ENCODE measurements at regions not wholly inside any gene's neighbourhood (a gene's known extent, or its start where the extent isn't known, plus 50 kb on each side); places are given as distances from the start of the nearest gene placed in this dataset.

GRCh38 chr21:36639769-36640168 is 59.1 kb upstream of the SIM2 start:
- H3K79me2 ChIP-seq (ENCODE audit: insufficient read depth, low read depth, low read length), result no peaks in the 10 kb centered on the region
- CTCF ChIA-PET (ENCODE audit: unreplicated experiment), result no interaction called here
- no peaks in the 10 kb centered on the region for H4K20me1 ChIP-seq (ENCODE audit: insufficient read depth, low read length)
- H3K36me3 ChIP-seq (ENCODE audit: insufficient read depth, low read length), result no peaks in the 10 kb centered on the region
- H3K4me3 ChIP-seq (ENCODE audit: low read depth, low read length, poor library complexity, severe bottlenecking), result no peak overlapping the region
- no peak overlapping the region for H3K4me2 ChIP-seq (ENCODE audit: low read length)
- intact Hi-C loops (cut with micrococcal nuclease; ENCODE audit: unreplicated experiment), result no loop called here
- DNase-seq (ENCODE audit: low spot score), result no peak
- no peak for TF ChIP-seq CTCF (conservative IDR thresholded peaks at IDR 0.05; ENCODE audit: low read length)
- no peak for TF ChIP-seq EZH2phosphoT487 (IDR thresholded peaks at IDR 0.05; ENCODE audit: borderline replicate concordance, low read depth, low read length)
- H3K9me3 ChIP-seq (ENCODE audit: low read length), result no peaks in the 10 kb centered on the region
- H2AFZ ChIP-seq (ENCODE audit: low read length), result no peak overlapping the region
- no peaks in the 10 kb centered on the region for H3K4me1 ChIP-seq (ENCODE audit: insufficient read depth, low read length, poor library complexity, severe bottlenecking)
- no peak overlapping the region for H3K27ac ChIP-seq (ENCODE audit: low read depth, low read length, poor library complexity, severe bottlenecking)
- H3K9me2 ChIP-seq (ENCODE audit: insufficient read depth, low read length), result no peaks in the 10 kb centered on the region
- no TSS peak for BruUV-seq (replicated peaks)
- POLR2A ChIA-PET, result interaction anchor here (0.6 kb wide), 1 partner anchor 9 kb away, joined by 3 read pairs; no protein-coding TSS in a partner anchor

GRCh38 chr21:36640174-36640720 is 58.7 kb upstream of the SIM2 start:
- Histone ChIP-seq H3K27ac (ENCODE audit: low read depth, low read length, poor library complexity, severe bottlenecking) (no peak overlapping the region), H3K4me2 (ENCODE audit: low read length) (no peak overlapping the region), H3K9me2 (ENCODE audit: insufficient read depth, low read length) (no peaks in the 10 kb centered on the region), H3K4me3 (ENCODE audit: low read depth, low read length, poor library complexity, severe bottlenecking) (no peak overlapping the region), H2AFZ (ENCODE audit: low read length) (no peak overlapping the region), H4K20me1 (ENCODE audit: insufficient read depth, low read length) (no peaks in the 10 kb centered on the region), H3K4me1 (ENCODE audit: insufficient read depth, low read length, poor library complexity, severe bottlenecking) (no peaks in the 10 kb centered on the region), H3K79me2 (ENCODE audit: insufficient read depth, low read depth, low read length) (no peaks in the 10 kb centered on the region), H3K36me3 (ENCODE audit: insufficient read depth, low read length) (no peaks in the 10 kb centered on the region), H3K9me3 (ENCODE audit: low read length) (no peaks in the 10 kb centered on the region)
- TF ChIP-seq EZH2phosphoT487 (IDR thresholded peaks at IDR 0.05; ENCODE audit: borderline replicate concordance, low read depth, low read length) (no peak), CTCF (conservative IDR thresholded peaks at IDR 0.05; ENCODE audit: low read length) (no peak)
- CTCF ChIA-PET (ENCODE audit: unreplicated experiment), result no interaction called here
- DNase-seq (ENCODE audit: low spot score), result no peak
- no TSS peak for BruUV-seq (replicated peaks)
- POLR2A ChIA-PET, result interaction anchor here (0.6 kb wide), 1 partner anchor 10 kb away, joined by 3 read pairs; no protein-coding TSS in a partner anchor
- intact Hi-C loops (cut with micrococcal nuclease; ENCODE audit: unreplicated experiment), result no loop called here

GRCh38 chr21:36640721-36641244 is 58.1 kb upstream of the SIM2 start:
- no peak overlapping the region for H2AFZ ChIP-seq (ENCODE audit: low read length)
- H3K36me3 ChIP-seq (ENCODE audit: insufficient read depth, low read length), result no peaks in the 10 kb centered on the region
- no peaks in the 10 kb centered on the region for H3K9me2 ChIP-seq (ENCODE audit: insufficient read depth, low read length)
- BruUV-seq (replicated peaks), result no TSS peak
- no peak overlapping the region for H3K4me2 ChIP-seq (ENCODE audit: low read length)
- H3K4me3 ChIP-seq (ENCODE audit: low read depth, low read length, poor library complexity, severe bottlenecking), result no peak overlapping the region
- H3K79me2 ChIP-seq (ENCODE audit: insufficient read depth, low read depth, low read length), result no peaks in the 10 kb centered on the region
- H3K27ac ChIP-seq (ENCODE audit: low read depth, low read length, poor library complexity, severe bottlenecking), result no peak overlapping the region
- H4K20me1 ChIP-seq (ENCODE audit: insufficient read depth, low read length), result no peaks in the 10 kb centered on the region
- intact Hi-C loops (cut with micrococcal nuclease; ENCODE audit: unreplicated experiment), result no loop called here
- H3K9me3 ChIP-seq (ENCODE audit: low read length), result no peaks in the 10 kb centered on the region
- no peak for DNase-seq (ENCODE audit: low spot score)
- POLR2A ChIA-PET, result no interaction called here
- TF ChIP-seq EZH2phosphoT487 (IDR thresholded peaks at IDR 0.05; ENCODE audit: borderline replicate concordance, low read depth, low read length) (no peak), CTCF (conservative IDR thresholded peaks at IDR 0.05; ENCODE audit: low read length) (0 out of 2 replicates have a peak, but pooled peaks have one; percentile 19)
- CTCF ChIA-PET (ENCODE audit: unreplicated experiment), result no interaction called here
- H3K4me1 ChIP-seq (ENCODE audit: insufficient read depth, low read length, poor library complexity, severe bottlenecking), result no peaks in the 10 kb centered on the region

Data from OCI-LY7 (cell line).